Body of pancreas (tissue), 4 donors: ENCODE measurements at regions not wholly inside any gene's neighbourhood (a gene's known extent, or its start where the extent isn't known, plus 50 kb on each side); places are given as distances from the start of the nearest gene placed in this dataset.

Source experiments
- CTCF ChIP-seq, 7 experiments: fragments of 450-650 bp in 4 of 7; fragments of 200-600 bp in 3 of 7; sonication (generic) in 3 of 7; IDR thresholded peaks; one replicate each; pipeline ENCODE4 v1.5.1; 2016 to 2019; ENCODE audit warnings: antibody characterized with exemption in 7 of 7
- POLR2A ChIP-seq, 3 donors: fragments of 450-650 bp; IDR thresholded peaks; one replicate each; pipeline ENCODE4 v1.6.1; 2016; ENCODE audit warnings: antibody characterized with exemption in 3 of 3, mild to moderate bottlenecking in 2 of 3

GRCh38 chr6:56868687-56869086, 86.2 kb upstream of the BEND6 start:
- no peak for TF ChIP-seq CTCF (IDR thresholded peaks at IDR 0.05)
- TF ChIP-seq POLR2A (IDR thresholded peaks at IDR 0.05), result no peak
